ENCODE measurements at regions not wholly inside any gene's neighbourhood (a gene's known extent, or its start where the extent isn't known, plus 50 kb on each side); places are given as distances from the start of the nearest gene placed in this dataset.

GRCh38 chr12:93254911-93255310, 122.8 kb upstream of the NUDT4 start:
- DNase-seq, result no peak

GRCh38 chr12:93256256-93256969, 121.3 kb upstream of the NUDT4 start:
- no peak for DNase-seq

GRCh38 chr12:93261505-93262094, 116.1 kb upstream of the NUDT4 start:
- DNase-seq, result no peak

GRCh38 chr12:93272997-93273396, 104.7 kb upstream of the NUDT4 start:
- DNase-seq, result no peak

- DNase-seq, result no peak
Observed at GRCh38 chr12:93273834-93274564, 103.7 kb upstream of the NUDT4 start.

GRCh38 chr12:93274937-93275336, 102.8 kb upstream of the NUDT4 start:
- no peak for DNase-seq

GRCh38 chr12:93275589-93275988, 102.1 kb upstream of the NUDT4 start:
- no peak for DNase-seq

- DNase-seq, result no peak
Observed at GRCh38 chr12:93279565-93280412, 97.9 kb upstream of the NUDT4 start.

GRCh38 chr12:93287149-93287548, 90.6 kb upstream of the NUDT4 start:
- DNase-seq, result no peak

GRCh38 chr12:93288626-93289025, 89.1 kb upstream of the NUDT4 start:
- DNase-seq, result no peak

GRCh38 chr12:93290391-93290790, 87.3 kb upstream of the NUDT4 start:
- no peak for DNase-seq

GRCh38 chr12:93292213-93292612, 85.5 kb upstream of the NUDT4 start:
- no peak for DNase-seq

- DNase-seq, result no peak
Observed at GRCh38 chr12:93292731-93293566, 84.8 kb upstream of the NUDT4 start.

- DNase-seq, result no peak
Observed at GRCh38 chr12:93297032-93297431, 80.7 kb upstream of the NUDT4 start.

GRCh38 chr12:93297536-93297935, 80.2 kb upstream of the NUDT4 start:
- no peak for DNase-seq

- DNase-seq, result no peak
Observed at GRCh38 chr12:93299262-93299846, 78.4 kb upstream of the NUDT4 start.

GRCh38 chr12:93300611-93301021, 77.1 kb upstream of the NUDT4 start:
- DNase-seq, result no peak

- DNase-seq, result no peak
Observed at GRCh38 chr12:93302331-93303229, 75.1 kb upstream of the NUDT4 start.

GRCh38 chr12:93306636-93307035, 71.1 kb upstream of the NUDT4 start:
- no peak for DNase-seq

GRCh38 chr12:93308281-93308680, 69.4 kb upstream of the NUDT4 start:
- DNase-seq, result no peak

GRCh38 chr12:93311827-93312226, 65.9 kb upstream of the NUDT4 start:
- no peak for DNase-seq

Measured in stimulated activated CD4-positive, alpha-beta T cell treated with anti-CD3 and anti-CD28 coated beads, Interleukin-4, amount 100 ng/mL, for 4 hours (primary cell).